Endothelial cell of umbilical vein (primary cell): ENCODE measurements at regions not wholly inside any gene's neighbourhood (a gene's known extent, or its start where the extent isn't known, plus 50 kb on each side); places are given as distances from the start of the nearest gene placed in this dataset.

Experiments
- BruUV-seq: library from RNA; stranded (reverse); fragments of 400-500 nt; replicated peaks from 2 replicates; lab custom pipeline; 2021; lab: Mats Ljungman, UMichigan
- CTCF ChIA-PET: fragments of 300-600, 350-600 bp; sonication (Branson Sonifier 250); formaldehyde crosslinking; loops from one replicate; lab custom pipeline; 2021; ENCODE audit warnings: antibody characterized with exemption, inconsistent platforms; lab: Charles Lee
- POLR2A ChIA-PET: fragments of 300-600, 350-600 bp; sonication (Branson Sonifier 250); formaldehyde crosslinking; loops from one replicate; lab custom pipeline; 2021; ENCODE audit warnings: antibody characterized with exemption, inconsistent platforms; lab: Charles Lee
- DNase-seq: peaks from one replicate; pipeline ENCODE4 v3.0.0-alpha.2; 2011; ENCODE audit warnings: low read depth, low spot score
- FAIRE-seq: peaks from 2 replicates; lab custom pipeline; 2011; peaks lifted over from hg19 to GRCh38; lab: Jason Lieb, UNC
- H2AFZ ChIP-seq: 2 replicates; pipeline ENCODE4 v1.6.0; 2012; ENCODE audit warnings: low read depth, low read length, control low read depth, inconsistent platforms
- H3K27ac ChIP-seq: 2 replicates; pipeline ENCODE4 v1.5.1; 2011; ENCODE audit warnings: low read depth, mild to moderate bottlenecking, control low read depth, low read length, moderate library complexity; ENCODE audit not compliant: insufficient read depth
- H3K27me3 ChIP-seq, 2 experiments: 2 replicates each; pipeline versions ENCODE4 v1.6.0 to v1.6.1; 2011; ENCODE audit warnings: low read length in 2 of 2, mixed read lengths in 1 of 2; ENCODE audit not compliant: control insufficient read depth in 2 of 2, insufficient read depth in 2 of 2
- H3K36me3 ChIP-seq, 2 experiments: 2 replicates in 1 of 2; 3 replicates in 1 of 2; pipeline ENCODE4 v1.5.1; 2011; ENCODE audit warnings: low read length in 2 of 2, mild to moderate bottlenecking in 1 of 2, moderate library complexity in 1 of 2; ENCODE audit not compliant: control insufficient read depth in 2 of 2, insufficient read depth in 2 of 2; ENCODE audit errors: extremely low read depth in 1 of 2
- H3K4me1 ChIP-seq: 3 replicates; pipeline ENCODE4 v1.5.1; 2011; ENCODE audit warnings: mild to moderate bottlenecking, low read length; ENCODE audit not compliant: control insufficient read depth, insufficient read depth; ENCODE audit errors: extremely low read depth
- H3K4me2 ChIP-seq: 2 replicates; pipeline ENCODE4 v1.6.1; 2011; ENCODE audit warnings: low read length, control low read depth, mixed read lengths; ENCODE audit not compliant: insufficient read depth
- H3K4me3 ChIP-seq, 3 experiments: fragments of 200-600 bp in 1 of 3; sonication (generic), shearing (Covaris generic) in 1 of 3; replicated peaks in 1 of 3; 2 replicates each; pipeline ENCODE4 v1.5.1; 2011 to 2016; ENCODE audit warnings: control low read depth in 3 of 3, low read length in 3 of 3, mild to moderate bottlenecking in 2 of 3, inconsistent platforms in 1 of 3, low read depth in 1 of 3, moderate library complexity in 1 of 3; ENCODE audit not compliant: insufficient read depth in 1 of 3
- H3K79me2 ChIP-seq: 2 replicates; pipeline ENCODE4 v1.6.0; 2012; ENCODE audit warnings: low read length, inconsistent platforms; ENCODE audit not compliant: control insufficient read depth, insufficient read depth
- H3K9ac ChIP-seq: replicated peaks from 2 replicates; pipeline ENCODE3; 2011; ENCODE audit warnings: low read length, control low read depth; ENCODE audit not compliant: insufficient read depth; ENCODE audit errors: extremely low read depth
- H3K9me1 ChIP-seq: replicated peaks from 3 replicates; pipeline ENCODE4 v1.6.0; 2011; ENCODE audit warnings: mild to moderate bottlenecking, low read length; ENCODE audit not compliant: control insufficient read depth, insufficient read depth; ENCODE audit errors: extremely low read depth
- H3K9me3 ChIP-seq: replicated peaks from 2 replicates; pipeline ENCODE4 v1.5.1; 2012; ENCODE audit warnings: low read length, inconsistent platforms; ENCODE audit not compliant: control insufficient read depth, insufficient read depth
- H4K20me1 ChIP-seq: replicated peaks from 2 replicates; pipeline ENCODE3; 2011; ENCODE audit warnings: mild to moderate bottlenecking, low read length; ENCODE audit not compliant: control insufficient read depth, insufficient read depth; ENCODE audit errors: extremely low read depth
- FOS ChIP-seq: IDR thresholded peaks from 2 replicates; pipeline ENCODE4 v1.6.1; 2011; ENCODE audit warnings: mild to moderate bottlenecking, low read length, moderate library complexity, borderline replicate concordance; ENCODE audit not compliant: insufficient read depth
- GATA2 ChIP-seq: IDR thresholded peaks from 2 replicates; pipeline ENCODE4 v1.7.0; 2011; ENCODE audit warnings: low read depth, mild to moderate bottlenecking, moderate library complexity, mixed read lengths, low read length; ENCODE audit not compliant: insufficient read length, insufficient read depth
- POLR2AphosphoS5 ChIP-seq: IDR thresholded peaks from 2 replicates; pipeline ENCODE4 v1.6.1; 2012; ENCODE audit warnings: low read depth, mild to moderate bottlenecking, control low read depth, low read length, moderate library complexity; ENCODE audit not compliant: insufficient read depth
- dilution Hi-C: fragments of 300-500 bp; cut with MboI; formaldehyde crosslinking; loops from one replicate; pipeline ENCODE4 v1.15.0; 2019; ENCODE audit warnings: low sequenced_read_pairs; ENCODE audit not compliant: extremely low pct_ligation_motif_present
- intact Hi-C: fragments of 100-400 bp; cut with micrococcal nuclease; formaldehyde crosslinking; loops from one replicate; pipeline ENCODE4 v1.10.0; 2022
- TF ChIP-seq, protein P1 (sequence below), 2 donors: IDR thresholded peaks; 1 replicate in 1 of 2; 2 replicates in 1 of 2; pipeline ENCODE4 v1.5.1; 2011; ENCODE audit warnings: low read length in 2 of 2, mild to moderate bottlenecking in 2 of 2, moderate library complexity in 2 of 2, control low read depth in 1 of 2, inconsistent platforms in 1 of 2, low read depth in 1 of 2; ENCODE audit not compliant: insufficient read depth in 1 of 2; ENCODE audit errors: extremely low read depth in 1 of 2

DNA sequence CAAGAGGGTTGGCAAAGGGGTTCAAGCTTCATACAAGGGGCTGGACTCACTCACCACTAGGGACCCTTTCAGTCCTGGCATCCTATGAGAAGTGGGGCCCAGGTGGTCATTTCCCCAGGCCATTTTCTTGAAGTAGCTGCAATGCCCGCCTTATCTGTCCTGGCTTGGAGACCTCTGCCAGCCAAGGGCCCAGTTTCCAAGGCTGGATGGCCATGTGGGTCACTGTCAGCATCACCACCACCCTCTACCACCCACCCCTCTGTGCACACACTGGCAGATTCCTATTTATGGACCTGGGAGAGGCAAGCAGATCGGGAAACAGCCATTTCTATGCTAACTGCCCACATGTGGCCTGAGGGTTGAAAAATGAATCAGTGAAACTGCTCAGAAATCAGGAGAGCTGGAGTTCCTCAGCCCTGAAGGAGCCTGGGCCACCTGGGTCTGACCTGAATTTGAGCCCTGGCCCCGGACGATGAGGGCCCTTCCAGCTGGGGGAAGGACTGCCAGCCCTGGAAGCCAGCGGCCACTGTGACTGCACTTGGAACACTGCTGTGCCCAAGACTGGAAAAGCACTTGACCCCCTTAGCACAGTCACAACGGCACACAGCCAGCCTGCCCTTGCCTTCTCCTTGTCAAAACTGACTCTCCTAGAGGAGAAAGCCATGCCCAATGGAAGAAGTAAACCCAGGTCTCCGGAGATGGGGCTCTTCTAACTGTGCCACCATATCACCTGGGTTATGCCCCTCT is 442.2 kb downstream of the BUD13 start:
- ChIA-PET CTCF (no interaction called here), POLR2A (no interaction called here)
- dilution Hi-C loops = no loop called here
- no peaks in the 10 kb centered on the region for H3K9me3 ChIP-seq
- H4K20me1 ChIP-seq = no peaks in the 10 kb centered on the region
- DNase-seq = no peak
- H3K36me3 ChIP-seq = no peaks in the 10 kb centered on the region
- H2AFZ ChIP-seq = no peak overlapping the region
- no TSS peak for BruUV-seq
- no peaks in the 10 kb centered on the region for H3K79me2 ChIP-seq
- no peak for FAIRE-seq
- H3K9ac ChIP-seq = no peak overlapping the region
- TF ChIP-seq FOS = no peak
- no peak for TF ChIP-seq GATA2
- TF ChIP-seq, protein P1, sequence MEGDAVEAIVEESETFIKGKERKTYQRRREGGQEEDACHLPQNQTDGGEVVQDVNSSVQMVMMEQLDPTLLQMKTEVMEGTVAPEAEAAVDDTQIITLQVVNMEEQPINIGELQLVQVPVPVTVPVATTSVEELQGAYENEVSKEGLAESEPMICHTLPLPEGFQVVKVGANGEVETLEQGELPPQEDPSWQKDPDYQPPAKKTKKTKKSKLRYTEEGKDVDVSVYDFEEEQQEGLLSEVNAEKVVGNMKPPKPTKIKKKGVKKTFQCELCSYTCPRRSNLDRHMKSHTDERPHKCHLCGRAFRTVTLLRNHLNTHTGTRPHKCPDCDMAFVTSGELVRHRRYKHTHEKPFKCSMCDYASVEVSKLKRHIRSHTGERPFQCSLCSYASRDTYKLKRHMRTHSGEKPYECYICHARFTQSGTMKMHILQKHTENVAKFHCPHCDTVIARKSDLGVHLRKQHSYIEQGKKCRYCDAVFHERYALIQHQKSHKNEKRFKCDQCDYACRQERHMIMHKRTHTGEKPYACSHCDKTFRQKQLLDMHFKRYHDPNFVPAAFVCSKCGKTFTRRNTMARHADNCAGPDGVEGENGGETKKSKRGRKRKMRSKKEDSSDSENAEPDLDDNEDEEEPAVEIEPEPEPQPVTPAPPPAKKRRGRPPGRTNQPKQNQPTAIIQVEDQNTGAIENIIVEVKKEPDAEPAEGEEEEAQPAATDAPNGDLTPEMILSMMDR (IDR thresholded peaks at IDR 0.05; ENCODE audit: extremely low read depth in 1 of 2, insufficient read depth in 1 of 2, low read depth in 1 of 2, low read length in 2 of 2) = no peak
- no peak for TF ChIP-seq POLR2AphosphoS5
- intact Hi-C loops = no loop called here
- no peaks in the 10 kb centered on the region for H3K27me3 ChIP-seq
- no peaks in the 10 kb centered on the region for H3K9me1 ChIP-seq
- H3K4me1 ChIP-seq = no peaks in the 10 kb centered on the region
- H3K4me3 ChIP-seq = no peak overlapping the region
- no peak overlapping the region for H3K27ac ChIP-seq
- no peak overlapping the region for H3K4me2 ChIP-seq
